K562 (cell line): ENCODE measurements at regions not wholly inside any gene's neighbourhood (a gene's known extent, or its start where the extent isn't known, plus 50 kb on each side); places are given as distances from the start of the nearest gene placed in this dataset.

ENCODE experiments used
- ATAC-seq: fragments of 200-7000 bp; cut with Tn5 transposase; 3 replicates; pipeline ENCODE4 v1.9.1; 2020; ENCODE audit warnings: moderate library complexity
- BruUV-seq: library from RNA; stranded (reverse); fragments of 400-500 nt; replicated peaks from 2 replicates; lab custom pipeline; 2021; lab: Mats Ljungman, UMichigan
- CTCF ChIA-PET: fragments of 300-600 bp; formaldehyde crosslinking; extraction: SDS; loops from one replicate; lab custom pipeline; 2021; ENCODE audit warnings: low intra/inter-chr PET ratio; lab: Yijun Ruan, JAX
- POLR2A ChIA-PET: fragments of 300-600, 350-650 bp; sonication (Branson Sonifier 250); formaldehyde crosslinking; extraction: SDS; loops from one replicate; lab custom pipeline; 2021; ENCODE audit warnings: antibody characterized with exemption, inconsistent platforms; lab: Yijun Ruan, JAX
- DNase-seq, 4 experiments: peaks; one replicate each; pipeline versions ENCODE4 v3.0.0 to v3.0.0-alpha.2; 2011 to 2018; ENCODE audit warnings: low spot score in 3 of 4, mixed read lengths in 3 of 4; ENCODE audit errors: extremely low read depth in 1 of 4
- FAIRE-seq: peaks from 2 replicates; lab custom pipeline; 2011; peaks lifted over from hg19 to GRCh38; lab: Jason Lieb, UNC
- H2AFZ ChIP-seq: 2 replicates; pipeline ENCODE4 v1.6.0; 2011; ENCODE audit warnings: low read depth, low read length, control low read depth, inconsistent platforms
- H3K27ac ChIP-seq: fragments of 200-600 bp; 3 replicates; pipeline ENCODE4 v1.8.0; 2011; ENCODE audit warnings: low read depth, mild to moderate bottlenecking, control low read depth, inconsistent platforms, low read length, moderate library complexity, mixed read lengths; ENCODE audit errors: extremely low read depth
- H3K27me3 ChIP-seq, 2 experiments: fragments of 300-600 bp in 1 of 2; 2 replicates in 1 of 2; 3 replicates in 1 of 2; pipeline versions ENCODE4 v1.6.0 to v1.8.0; 2011; ENCODE audit warnings: inconsistent platforms in 2 of 2, low read length in 2 of 2, mild to moderate bottlenecking in 1 of 2, mixed read lengths in 1 of 2, moderate library complexity in 1 of 2; ENCODE audit not compliant: control insufficient read depth in 2 of 2, insufficient read depth in 2 of 2
- H3K36me3 ChIP-seq: fragments of 300-600 bp; 3 replicates; pipeline ENCODE4 v1.8.0; 2011; ENCODE audit warnings: mild to moderate bottlenecking, low read length, inconsistent platforms; ENCODE audit not compliant: control insufficient read depth, insufficient read depth
- H3K4me1 ChIP-seq, 2 experiments: fragments of 200-600 bp in 1 of 2; replicated peaks in 1 of 2; 2 replicates in 1 of 2; 3 replicates in 1 of 2; pipeline versions ENCODE4 v1.5.1 to v1.8.0; 2011; ENCODE audit warnings: inconsistent platforms in 2 of 2, low read length in 2 of 2, mild to moderate bottlenecking in 1 of 2, mixed read lengths in 1 of 2, moderate library complexity in 1 of 2; ENCODE audit not compliant: control insufficient read depth in 2 of 2, insufficient read depth in 2 of 2
- H3K4me2 ChIP-seq: 2 replicates; pipeline ENCODE4 v1.6.1; 2011; ENCODE audit warnings: low read length, control low read depth, inconsistent platforms, mixed read lengths; ENCODE audit not compliant: insufficient read depth
- H3K4me3 ChIP-seq: fragments of 200-600 bp; sonication (generic), shearing (Covaris generic); 2 replicates; pipeline ENCODE4 v1.5.1; 2016; ENCODE audit warnings: control low read depth, inconsistent platforms
- H3K79me2 ChIP-seq: fragments of 200-600 bp; 3 replicates; pipeline ENCODE4 v1.8.0; 2011; ENCODE audit warnings: low read length, inconsistent platforms; ENCODE audit not compliant: control insufficient read depth, insufficient read depth
- H3K9ac ChIP-seq, 2 experiments: 2 replicates each; pipeline versions ENCODE4 v1.6.0 to v1.6.1; 2011; ENCODE audit warnings: low read depth in 2 of 2, low read length in 2 of 2, control low read depth in 1 of 2, inconsistent platforms in 1 of 2, mild to moderate bottlenecking in 1 of 2, mixed read lengths in 1 of 2; ENCODE audit not compliant: insufficient read depth in 1 of 2
- H3K9me1 ChIP-seq: one replicate; pipeline ENCODE4 v1.6.0; 2011; ENCODE audit warnings: inconsistent platforms, mild to moderate bottlenecking, low read length, moderate library complexity; ENCODE audit not compliant: control insufficient read depth, insufficient read depth
- H3K9me3 ChIP-seq: replicated peaks from 2 replicates; pipeline ENCODE4 v1.5.1; 2011; ENCODE audit warnings: low read depth, low read length, inconsistent platforms; ENCODE audit not compliant: control insufficient read depth, insufficient read depth
- H4K20me1 ChIP-seq: replicated peaks from 2 replicates; pipeline ENCODE4 v1.6.1; 2011; ENCODE audit warnings: low read length, inconsistent platforms, mixed read lengths; ENCODE audit not compliant: control insufficient read depth, insufficient read depth
- GABPA ChIP-seq: fragments of 200-800 bp; sonication (Bioruptor generic); conservative IDR thresholded peaks from 2 replicates; pipeline ENCODE4 v1.6.1; 2016; ENCODE audit warnings: low read depth, missing genetic modification characterization, missing compliant biosample characterization
- GABPB1 ChIP-seq: sonication (generic); formaldehyde crosslinking; IDR thresholded peaks from 2 replicates; pipeline ENCODE4 v1.8.0; 2022; ENCODE audit warnings: mild to moderate bottlenecking, missing genetic modification reagents
- HNRNPLL ChIP-seq: fragments of 200-400 bp; formaldehyde crosslinking; IDR thresholded peaks from 2 replicates; pipeline ENCODE4 v1.6.1; 2017; ENCODE audit warnings: low read length, low read depth, mild to moderate bottlenecking; ENCODE audit not compliant: poor library complexity, severe bottlenecking
- KLF13 ChIP-seq: fragments of 450-650 bp; IDR thresholded peaks from 2 replicates; pipeline ENCODE4 v1.6.1; 2016; ENCODE audit warnings: missing genetic modification characterization, low read depth, mild to moderate bottlenecking, missing compliant biosample characterization, moderate library complexity, borderline replicate concordance
- U2AF2 ChIP-seq: fragments of 200-400 bp; formaldehyde crosslinking; optimal IDR thresholded peaks from 2 replicates; pipeline ENCODE3; 2017; ENCODE audit warnings: low read depth, mild to moderate bottlenecking, low read length
- ZKSCAN3 ChIP-seq: fragments of 250-450 bp; sonication (Bioruptor Pico); IDR thresholded peaks from 2 replicates; pipeline ENCODE4 v1.4.0; 2020
- WGBS: fragments of 100-300 bp; shearing (Covaris generic); methylation state at CpG from one replicate; pipeline ENCODE4 v1.1.6; 2016; ENCODE audit warnings: low coverage, mixed read lengths; ENCODE audit not compliant: insufficient coverage; ENCODE audit errors: missing lambda C conversion rate; 5-methylcytosine and 5-hydroxymethylcytosine counted together
- in situ Hi-C: fragments of 300-500 bp; cut with MboI; formaldehyde crosslinking; loops from 4 replicates; pipeline ENCODE4 v1.15.0; 2018; ENCODE audit warnings: inconsistent platforms, mixed read lengths
- intact Hi-C: fragments of 100-400 bp; cut with micrococcal nuclease; formaldehyde crosslinking; loops from 2 replicates; pipeline ENCODE4 v1.14.2; 2022
- TF ChIP-seq, protein P1 (sequence below): fragments of 450-650 bp; IDR thresholded peaks from one replicate; pipeline ENCODE4 v1.6.1; 2018; ENCODE audit warnings: mild to moderate bottlenecking, moderate library complexity; ENCODE audit not compliant: partially characterized antibody
- TF ChIP-seq, protein P2 (sequence below): sonication (generic); IDR thresholded peaks from 2 replicates; pipeline ENCODE4 v1.6.1; 2016
- TF ChIP-seq, protein P3 (sequence below): fragments of 250-450 bp; sonication (Bioruptor Pico); IDR thresholded peaks from 2 replicates; pipeline ENCODE4 v1.8.0; 2022; ENCODE audit warnings: inconsistent platforms

DNA sequence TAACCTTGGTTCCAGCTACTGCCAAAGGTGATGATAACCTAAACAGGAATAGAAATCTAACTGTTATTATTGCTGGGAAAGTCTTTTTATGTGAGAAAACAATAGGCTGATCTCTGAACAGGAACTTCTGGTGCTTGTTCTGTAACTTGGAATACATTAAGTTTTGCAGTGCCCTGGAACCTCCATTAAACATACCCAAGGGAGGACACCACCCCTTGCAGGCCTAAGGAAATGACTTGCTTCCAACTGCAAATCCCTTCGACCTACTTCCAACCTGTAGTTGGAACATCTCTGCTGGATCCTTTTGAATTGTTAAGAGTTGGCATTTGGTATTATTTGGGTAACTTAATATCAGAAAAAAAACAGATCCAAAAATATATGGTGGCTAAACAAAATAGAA is 188.4 kb upstream of the API5 start:
- FAIRE-seq (no peak), DNase-seq (no peak), ATAC-seq (no peak)
- in situ Hi-C loops: no loop called here
- CTCF ChIA-PET: no interaction called here
- no peak overlapping the region for H3K4me2 ChIP-seq
- TF ChIP-seq U2AF2 (no peak), ZKSCAN3 (CRISPR knock-in tag) (no peak), KLF13 (tag) (no peak), GABPB1 (CRISPR knock-in tag) (no peak), HNRNPLL (no peak), GABPA (tag) (no peak)
- TF ChIP-seq, protein P1, sequence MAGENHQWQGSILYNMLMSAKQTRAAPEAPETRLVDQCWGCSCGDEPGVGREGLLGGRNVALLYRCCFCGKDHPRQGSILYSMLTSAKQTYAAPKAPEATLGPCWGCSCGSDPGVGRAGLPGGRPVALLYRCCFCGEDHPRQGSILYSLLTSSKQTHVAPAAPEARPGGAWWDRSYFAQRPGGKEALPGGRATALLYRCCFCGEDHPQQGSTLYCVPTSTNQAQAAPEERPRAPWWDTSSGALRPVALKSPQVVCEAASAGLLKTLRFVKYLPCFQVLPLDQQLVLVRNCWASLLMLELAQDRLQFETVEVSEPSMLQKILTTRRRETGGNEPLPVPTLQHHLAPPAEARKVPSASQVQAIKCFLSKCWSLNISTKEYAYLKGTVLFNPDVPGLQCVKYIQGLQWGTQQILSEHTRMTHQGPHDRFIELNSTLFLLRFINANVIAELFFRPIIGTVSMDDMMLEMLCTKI: no peak
- TF ChIP-seq, protein P2, sequence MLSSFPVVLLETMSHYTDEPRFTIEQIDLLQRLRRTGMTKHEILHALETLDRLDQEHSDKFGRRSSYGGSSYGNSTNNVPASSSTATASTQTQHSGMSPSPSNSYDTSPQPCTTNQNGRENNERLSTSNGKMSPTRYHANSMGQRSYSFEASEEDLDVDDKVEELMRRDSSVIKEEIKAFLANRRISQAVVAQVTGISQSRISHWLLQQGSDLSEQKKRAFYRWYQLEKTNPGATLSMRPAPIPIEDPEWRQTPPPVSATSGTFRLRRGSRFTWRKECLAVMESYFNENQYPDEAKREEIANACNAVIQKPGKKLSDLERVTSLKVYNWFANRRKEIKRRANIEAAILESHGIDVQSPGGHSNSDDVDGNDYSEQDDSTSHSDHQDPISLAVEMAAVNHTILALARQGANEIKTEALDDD: no peak
- TF ChIP-seq, protein P3, sequence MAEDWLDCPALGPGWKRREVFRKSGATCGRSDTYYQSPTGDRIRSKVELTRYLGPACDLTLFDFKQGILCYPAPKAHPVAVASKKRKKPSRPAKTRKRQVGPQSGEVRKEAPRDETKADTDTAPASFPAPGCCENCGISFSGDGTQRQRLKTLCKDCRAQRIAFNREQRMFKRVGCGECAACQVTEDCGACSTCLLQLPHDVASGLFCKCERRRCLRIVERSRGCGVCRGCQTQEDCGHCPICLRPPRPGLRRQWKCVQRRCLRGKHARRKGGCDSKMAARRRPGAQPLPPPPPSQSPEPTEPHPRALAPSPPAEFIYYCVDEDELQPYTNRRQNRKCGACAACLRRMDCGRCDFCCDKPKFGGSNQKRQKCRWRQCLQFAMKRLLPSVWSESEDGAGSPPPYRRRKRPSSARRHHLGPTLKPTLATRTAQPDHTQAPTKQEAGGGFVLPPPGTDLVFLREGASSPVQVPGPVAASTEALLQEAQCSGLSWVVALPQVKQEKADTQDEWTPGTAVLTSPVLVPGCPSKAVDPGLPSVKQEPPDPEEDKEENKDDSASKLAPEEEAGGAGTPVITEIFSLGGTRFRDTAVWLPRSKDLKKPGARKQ (CRISPR knock-in tag): no peak
- no peak overlapping the region for H3K9ac ChIP-seq
- no peaks in the 10 kb centered on the region for H3K9me3 ChIP-seq
- no peaks in the 10 kb centered on the region for H3K4me1 ChIP-seq
- no peak overlapping the region for H3K4me3 ChIP-seq
- WGBS: 0% methylated on average over 1 of the region's 1 CpG
- no peaks in the 10 kb centered on the region for H3K9me1 ChIP-seq
- no peak overlapping the region for H2AFZ ChIP-seq
- no peaks in the 10 kb centered on the region for H3K79me2 ChIP-seq
- no peaks in the 10 kb centered on the region for H3K27me3 ChIP-seq
- H3K36me3 ChIP-seq: no peaks in the 10 kb centered on the region
- intact Hi-C loops: no loop called here
- H3K27ac ChIP-seq: no peak overlapping the region
- H4K20me1 ChIP-seq: no peaks in the 10 kb centered on the region
- BruUV-seq: no TSS peak
- POLR2A ChIA-PET: no interaction called here
